Activated CD8-positive, alpha-beta memory T cell treated with anti-CD3 and anti-CD28 coated beads, Interleukin-2, amount 50 U/mL, for 4 hours (primary cell): ENCODE measurements at regions not wholly inside any gene's neighbourhood (a gene's known extent, or its start where the extent isn't known, plus 50 kb on each side); places are given as distances from the start of the nearest gene placed in this dataset.
"Not testable (repeated sequence)": the region's sequence is repeated elsewhere in the genome, so short reads cannot be mapped to it uniquely, and the experiment has no call there.

Experiments
- DNase-seq: peaks from one replicate; pipeline ENCODE4 v3.0.0-alpha.2; 2020

GRCh38 chr6:15008269-15008668, 237.6 kb upstream of the JARID2 start:
- no peak for DNase-seq

DNA sequence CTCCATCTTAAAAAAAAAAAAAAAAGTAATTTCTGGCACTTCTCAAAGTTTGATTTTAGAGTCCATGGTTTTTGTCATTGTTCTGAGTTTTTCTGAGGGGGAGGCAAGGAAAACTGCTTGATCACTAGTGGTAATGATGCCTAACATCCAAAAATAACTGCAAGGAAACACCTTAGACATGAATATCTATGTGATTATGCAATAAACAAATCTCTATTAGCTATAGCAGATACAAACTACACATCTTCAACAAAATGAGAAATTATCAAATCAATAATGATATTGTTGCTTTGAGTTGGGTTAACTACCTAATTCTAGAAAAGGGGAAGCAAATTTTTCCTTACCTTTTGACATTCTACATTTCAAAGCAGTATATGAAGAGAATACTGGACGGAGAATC, 230.9 kb upstream of the JARID2 start:
- no peak for DNase-seq

- DNase-seq, result no peak
Measured at GRCh38 chr6:15016813-15017212, 229.1 kb upstream of the JARID2 start.

- DNase-seq, result no peak
Measured at GRCh38 chr6:15017261-15017660, 228.6 kb upstream of the JARID2 start.

- no peak for DNase-seq
Measured at GRCh38 chr6:15017803-15018202, 228.1 kb upstream of the JARID2 start.

DNA sequence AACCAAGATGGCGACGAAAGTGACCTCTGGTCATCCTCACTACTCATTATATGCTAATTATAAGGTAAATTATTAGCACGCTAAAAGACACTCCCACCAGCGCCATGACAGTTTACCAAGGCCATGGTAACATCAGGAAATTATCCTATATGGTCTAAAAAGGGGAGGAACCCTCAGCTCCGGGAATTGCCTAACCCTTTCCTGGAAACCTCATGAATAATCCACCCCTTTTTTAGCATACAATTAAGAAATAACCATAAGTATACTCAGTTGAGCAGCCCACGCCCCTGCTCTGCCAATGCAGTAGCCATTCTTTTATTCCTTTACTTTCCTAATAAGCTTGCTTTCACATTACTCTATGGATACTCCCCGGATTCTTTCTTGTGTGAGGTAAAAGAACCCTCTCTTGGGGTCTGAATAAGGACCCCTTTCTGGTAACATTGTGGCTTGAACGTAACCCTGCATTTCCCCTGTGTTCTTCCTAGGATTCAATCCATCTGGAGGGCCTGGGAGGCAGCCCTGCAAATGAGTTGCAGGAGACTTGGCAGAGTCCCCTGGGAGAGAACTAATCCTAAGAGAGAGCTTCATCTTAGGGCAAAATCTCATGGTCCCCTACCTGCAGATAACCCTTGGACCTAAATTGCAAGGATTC, 225.6 kb upstream of the JARID2 start:
- no peak for DNase-seq

- no peak for DNase-seq
Measured at GRCh38 chr6:15021074-15021473, 224.8 kb upstream of the JARID2 start.

DNA sequence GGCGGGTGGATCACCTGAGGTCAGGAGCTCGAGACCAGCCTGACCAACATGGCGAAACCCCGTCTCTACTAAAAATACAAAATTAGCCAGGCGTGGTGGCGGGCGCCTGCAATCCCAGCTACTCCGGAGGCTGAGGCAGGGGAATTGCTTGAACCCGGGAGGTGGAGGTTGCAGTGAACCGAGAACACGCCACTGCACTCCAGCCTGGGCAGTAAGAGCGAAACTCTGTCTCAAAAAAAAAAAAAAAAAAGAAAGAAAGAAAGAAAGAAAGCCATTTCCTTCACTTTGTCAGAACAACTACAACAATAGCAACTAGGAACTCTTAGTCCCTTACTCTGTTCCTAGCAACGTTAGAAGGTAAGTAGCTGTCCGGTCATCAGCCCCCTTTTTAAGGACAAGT, 222.9 kb upstream of the JARID2 start:
- not testable (repeated sequence) for DNase-seq

DNA sequence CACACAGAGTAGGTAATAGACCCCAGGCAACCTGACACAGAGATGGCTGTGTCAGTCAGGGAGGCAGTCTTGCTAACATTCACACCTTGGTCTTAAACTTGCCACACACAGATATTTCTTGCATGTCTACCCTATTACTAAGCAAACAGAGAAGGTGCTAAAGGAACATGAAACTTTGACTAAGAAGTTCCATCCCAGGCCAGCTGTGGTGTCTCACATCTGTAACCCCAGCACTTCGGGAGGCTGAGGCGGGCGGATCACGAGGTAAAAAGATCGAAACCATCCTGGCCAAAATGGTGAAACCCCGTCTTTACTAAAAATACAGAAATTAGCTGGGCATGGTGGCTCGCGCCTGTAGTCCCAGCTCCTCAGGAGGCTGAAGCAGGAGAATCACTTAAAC, 222.4 kb upstream of the JARID2 start:
- peak; percentile 29 for DNase-seq

GRCh38 chr6:15025446-15025845, 220.4 kb upstream of the JARID2 start:
- no peak for DNase-seq

GRCh38 chr6:15026832-15027231, 219.0 kb upstream of the JARID2 start:
- DNase-seq, result no peak

- DNase-seq, result no peak
Measured at GRCh38 chr6:15027472-15027871, 218.4 kb upstream of the JARID2 start.

DNA sequence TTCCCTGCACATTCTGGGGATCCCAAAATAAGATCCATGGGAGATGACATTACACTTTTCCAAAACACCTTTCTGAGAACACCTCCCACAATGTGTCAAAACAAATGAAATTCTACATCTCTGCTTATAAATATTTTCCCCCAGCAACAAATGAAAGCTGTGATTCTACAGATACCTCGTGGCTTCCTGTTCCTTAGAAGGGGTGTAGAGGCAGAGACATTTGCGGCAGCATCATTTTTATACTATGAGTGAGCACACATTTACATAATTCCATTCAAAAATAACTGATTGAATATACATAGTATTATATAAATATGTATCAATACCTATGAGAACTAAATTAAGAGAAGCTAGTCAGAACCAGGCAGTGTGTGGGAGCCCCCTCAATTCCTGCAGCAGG, 213.9 kb upstream of the JARID2 start:
- no peak for DNase-seq

- no peak for DNase-seq
Measured at GRCh38 chr6:15033850-15034203, 212.0 kb upstream of the JARID2 start.

GRCh38 chr6:15036690-15037245, 209.1 kb upstream of the JARID2 start:
- no peak for DNase-seq

DNA sequence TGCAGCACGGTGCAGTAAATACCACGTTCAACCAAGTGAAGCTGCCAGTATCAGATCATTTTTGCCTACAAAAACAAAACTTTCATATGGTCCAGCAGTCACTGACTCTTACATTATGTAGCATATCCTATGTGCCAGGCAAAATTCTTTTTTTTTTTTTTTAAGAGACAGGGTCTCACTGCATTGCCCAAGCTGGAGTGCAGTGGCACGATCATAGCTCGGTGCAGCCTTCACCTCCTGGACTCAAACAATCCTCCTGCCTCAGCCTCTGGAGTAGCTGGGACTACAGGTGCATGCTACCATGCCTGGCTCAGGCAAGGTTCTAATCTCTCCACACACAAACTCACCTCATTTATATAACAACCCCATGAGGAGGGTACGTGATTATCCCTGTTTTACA, 208.6 kb upstream of the JARID2 start:
- no peak for DNase-seq

GRCh38 chr6:15038013-15038791, 207.7 kb upstream of the JARID2 start:
- DNase-seq, result no peak

- DNase-seq, result no peak
Measured at GRCh38 chr6:15039136-15039535, 206.7 kb upstream of the JARID2 start.

- DNase-seq, result no peak
Measured at GRCh38 chr6:15042938-15043337, 202.9 kb upstream of the JARID2 start.

- no peak for DNase-seq
Measured at GRCh38 chr6:15044146-15044882, 201.6 kb upstream of the JARID2 start.

- no peak for DNase-seq
Measured at GRCh38 chr6:15044948-15045347, 200.9 kb upstream of the JARID2 start.

DNA sequence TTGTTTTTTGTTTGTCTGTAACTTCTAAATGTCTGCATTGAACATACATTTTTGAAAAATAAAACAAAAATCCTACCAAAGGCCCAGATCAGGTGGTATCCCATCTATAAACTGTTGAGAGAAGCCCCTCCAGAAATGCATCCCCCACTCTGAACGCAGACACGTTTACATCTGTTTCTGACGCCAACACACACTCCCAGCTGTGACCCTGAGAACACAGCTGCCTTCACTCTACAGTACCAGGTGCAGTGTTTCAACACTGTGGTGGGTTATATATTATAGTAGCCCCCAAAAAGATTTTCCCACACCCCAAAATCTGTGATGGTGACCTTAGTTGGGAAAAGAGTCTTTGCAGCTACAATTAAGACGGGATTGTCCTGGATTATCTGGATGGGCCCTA, 199.1 kb upstream of the JARID2 start:
- no peak for DNase-seq

DNA sequence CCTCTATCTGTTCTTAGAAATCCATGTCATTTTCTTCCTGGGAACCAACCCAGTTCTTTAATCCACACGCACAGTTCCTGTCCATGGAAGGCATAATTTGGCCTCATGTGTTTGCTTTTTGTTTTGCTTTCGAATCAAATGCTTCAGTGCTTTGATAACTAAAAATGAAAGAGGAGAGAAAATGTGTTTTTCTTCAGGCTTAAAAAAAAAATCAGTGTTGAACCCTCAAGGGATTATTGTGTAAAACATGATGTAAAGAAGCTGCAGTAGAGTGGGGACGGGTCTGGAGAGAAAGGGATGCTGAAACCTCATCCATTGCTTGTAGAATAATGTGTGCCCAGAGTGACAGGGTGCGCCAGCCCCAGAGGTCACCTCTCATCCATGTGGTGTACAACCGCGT, 197.5 kb upstream of the JARID2 start:
- DNase-seq, result no peak
